Activated T-helper 1 cell treated with anti-CD3 and anti-CD28 coated beads, Interleukin-12 subunit alpha, Interleukin-12 subunit beta, Interleukin-2, Interleukin-4 antibody, amounts not matched to agents 30 ng/mL and 10 ng/mL and 1 ng/mL, durations not matched to agents 14 hours and 24 hours and 36 hours (primary cell): ENCODE measurements at regions not wholly inside any gene's neighbourhood (a gene's known extent, or its start where the extent isn't known, plus 50 kb on each side); places are given as distances from the start of the nearest gene placed in this dataset.
"Not testable (repeated sequence)": the region's sequence is repeated elsewhere in the genome, so short reads cannot be mapped to it uniquely, and the experiment has no call there.

ENCODE experiments used
- DNase-seq: peaks from one replicate; pipeline ENCODE4 v3.0.0; 2021; ENCODE audit warnings: low spot score
- H3K27ac Mint-ChIP-seq: one replicate; pipeline ENCODE4 v1.8.0; 2021; ENCODE audit warnings: mild to moderate bottlenecking, mixed read lengths
- H3K27me3 Mint-ChIP-seq: one replicate; pipeline ENCODE4 v1.8.0; 2022; ENCODE audit warnings: mild to moderate bottlenecking, moderate library complexity, mixed read lengths; ENCODE audit not compliant: insufficient read depth
- H3K36me3 Mint-ChIP-seq: one replicate; pipeline ENCODE4 v1.8.0; 2021; ENCODE audit warnings: low read depth, mixed read lengths
- H3K4me1 Mint-ChIP-seq: one replicate; pipeline ENCODE4 v1.8.0; 2021; ENCODE audit warnings: low read depth, mixed read lengths
- H3K4me3 Mint-ChIP-seq: one replicate; pipeline ENCODE4 v1.8.0; 2021; ENCODE audit warnings: mild to moderate bottlenecking, moderate library complexity, mixed read lengths
- H3K9me3 Mint-ChIP-seq: one replicate; pipeline ENCODE4 v1.8.0; 2021; ENCODE audit warnings: mixed read lengths
- intact Hi-C: fragments of 100-400 bp; cut with micrococcal nuclease; formaldehyde crosslinking; loops from one replicate; pipeline ENCODE4 v1.15.1; 2024

DNA sequence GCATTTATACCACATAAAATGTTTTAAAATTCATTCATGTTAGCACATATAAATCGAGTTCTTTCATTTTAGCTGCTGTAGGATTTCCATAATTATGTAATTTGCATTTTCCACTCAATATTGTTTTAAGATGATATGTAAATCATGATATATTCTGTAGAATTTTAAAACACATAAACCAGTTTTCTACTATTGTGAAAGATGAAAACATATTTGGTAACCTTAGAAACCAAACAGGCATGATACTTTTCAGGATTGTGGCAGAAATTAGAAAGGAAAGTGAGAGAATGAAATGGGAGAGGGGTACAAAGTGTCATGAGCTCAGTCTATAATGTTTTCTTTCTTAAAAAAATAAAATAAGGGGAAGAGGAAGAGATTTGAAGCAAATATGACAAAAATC lies 269.3 kb downstream of the PPP1R3A start:
- H3K4me3 Mint-ChIP-seq, result no peak overlapping the region
- DNase-seq, result no peak
- no peaks in the 10 kb centered on the region for H3K9me3 Mint-ChIP-seq
- H3K27me3 Mint-ChIP-seq, result no peaks in the 10 kb centered on the region
- intact Hi-C loops, result no loop called here
- H3K36me3 Mint-ChIP-seq, result no peaks in the 10 kb centered on the region
- H3K4me1 Mint-ChIP-seq, result no peaks in the 10 kb centered on the region
- no peak overlapping the region for H3K27ac Mint-ChIP-seq

GRCh38 chr7:113639221-113639620 lies 279.6 kb downstream of the PPP1R3A start:
- H3K9me3 Mint-ChIP-seq, result no peaks in the 10 kb centered on the region
- H3K4me1 Mint-ChIP-seq, result no peaks in the 10 kb centered on the region
- no peaks in the 10 kb centered on the region for H3K36me3 Mint-ChIP-seq
- intact Hi-C loops, result no loop called here
- H3K27ac Mint-ChIP-seq, result no peak overlapping the region
- H3K4me3 Mint-ChIP-seq, result no peak overlapping the region
- no peak for DNase-seq
- H3K27me3 Mint-ChIP-seq, result no peaks in the 10 kb centered on the region

GRCh38 chr7:113636727-113637421 lies 281.9 kb downstream of the PPP1R3A start:
- intact Hi-C loops, result no loop called here
- Mint-ChIP-seq H3K4me1 (no peaks in the 10 kb centered on the region), H3K4me3 (no peak overlapping the region), H3K36me3 (no peaks in the 10 kb centered on the region), H3K27ac (no peak overlapping the region), H3K27me3 (no peaks in the 10 kb centered on the region), H3K9me3 (no peaks in the 10 kb centered on the region)
- no peak for DNase-seq

GRCh38 chr7:113635492-113635891 lies 283.3 kb downstream of the PPP1R3A start:
- no peaks in the 10 kb centered on the region for H3K4me1 Mint-ChIP-seq
- H3K36me3 Mint-ChIP-seq, result no peaks in the 10 kb centered on the region
- no peaks in the 10 kb centered on the region for H3K27me3 Mint-ChIP-seq
- no peak overlapping the region for H3K4me3 Mint-ChIP-seq
- no peak overlapping the region for H3K27ac Mint-ChIP-seq
- no peaks in the 10 kb centered on the region for H3K9me3 Mint-ChIP-seq
- intact Hi-C loops, result no loop called here
- DNase-seq, result no peak

DNA sequence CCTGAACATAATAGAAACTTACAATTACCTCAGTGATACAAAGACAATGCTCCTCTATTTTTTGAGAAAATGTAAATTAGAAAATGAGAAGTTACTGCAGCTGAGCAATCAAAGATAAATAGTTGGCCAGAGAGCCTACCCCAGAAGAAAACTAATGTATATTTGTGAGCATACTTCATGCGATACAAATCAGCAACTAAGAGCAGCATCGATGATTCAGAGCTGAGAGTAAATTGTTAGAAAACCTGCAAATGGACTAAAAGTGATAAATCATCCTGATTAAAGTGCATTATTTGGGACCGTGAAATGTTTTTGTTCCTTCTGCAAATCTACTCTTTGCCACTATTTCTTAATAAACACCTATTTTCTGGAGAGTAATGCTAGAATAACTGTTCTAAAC lies 285.7 kb downstream of the PPP1R3A start:
- no peak for DNase-seq
- Mint-ChIP-seq H3K27me3 (no peaks in the 10 kb centered on the region), H3K27ac (no peak overlapping the region), H3K36me3 (no peaks in the 10 kb centered on the region), H3K4me3 (no peak overlapping the region), H3K9me3 (no peaks in the 10 kb centered on the region), H3K4me1 (no peaks in the 10 kb centered on the region)
- intact Hi-C loops, result no loop called here

DNA sequence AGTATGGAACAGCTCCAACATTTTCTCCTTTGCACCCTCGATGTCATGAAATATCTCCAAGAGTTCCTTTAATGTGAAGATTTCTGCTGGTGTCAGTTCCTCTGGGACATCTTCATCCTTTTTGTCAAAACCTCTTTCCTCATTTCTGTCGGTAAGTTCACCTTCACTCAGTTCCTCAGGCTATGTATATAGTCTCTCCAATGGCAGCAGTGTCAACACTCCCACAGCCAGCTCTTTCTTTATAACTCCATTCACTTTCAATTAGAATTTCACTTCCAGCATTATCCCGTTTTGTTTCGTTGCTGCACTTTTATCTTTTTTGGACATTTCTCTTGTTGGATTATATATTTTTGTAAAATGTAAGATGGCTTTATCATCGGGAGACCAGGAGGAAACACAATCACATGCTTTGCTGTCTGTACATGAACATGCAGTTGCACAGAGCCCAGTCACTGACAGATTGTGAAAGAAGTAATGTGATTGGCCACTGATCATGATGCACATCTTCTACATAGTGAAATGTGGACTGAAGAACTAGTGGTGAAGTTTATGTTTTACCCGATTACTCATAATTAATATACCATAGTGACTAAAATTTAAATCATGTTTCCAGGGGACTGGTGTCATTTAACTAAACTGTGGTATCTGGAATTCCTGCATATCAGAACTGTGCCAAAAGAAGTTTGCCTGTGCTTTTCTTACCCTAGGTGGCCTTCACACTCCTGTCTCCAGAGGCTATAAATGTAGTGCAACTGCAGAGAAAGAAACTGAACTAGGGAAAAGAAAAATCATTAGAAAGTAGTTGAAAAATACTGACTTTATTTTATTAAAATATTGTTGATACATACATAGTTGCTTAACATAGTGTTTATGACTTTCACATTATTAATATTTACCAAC lies 289.6 kb downstream of the PPP1R3A start:
- Mint-ChIP-seq H3K4me1 (no peaks in the 10 kb centered on the region), H3K9me3 (no peaks in the 10 kb centered on the region), H3K27ac (no peak overlapping the region), H3K36me3 (no peaks in the 10 kb centered on the region), H3K27me3 (no peaks in the 10 kb centered on the region), H3K4me3 (no peak overlapping the region)
- intact Hi-C loops, result no loop called here
- no peak for DNase-seq

DNA sequence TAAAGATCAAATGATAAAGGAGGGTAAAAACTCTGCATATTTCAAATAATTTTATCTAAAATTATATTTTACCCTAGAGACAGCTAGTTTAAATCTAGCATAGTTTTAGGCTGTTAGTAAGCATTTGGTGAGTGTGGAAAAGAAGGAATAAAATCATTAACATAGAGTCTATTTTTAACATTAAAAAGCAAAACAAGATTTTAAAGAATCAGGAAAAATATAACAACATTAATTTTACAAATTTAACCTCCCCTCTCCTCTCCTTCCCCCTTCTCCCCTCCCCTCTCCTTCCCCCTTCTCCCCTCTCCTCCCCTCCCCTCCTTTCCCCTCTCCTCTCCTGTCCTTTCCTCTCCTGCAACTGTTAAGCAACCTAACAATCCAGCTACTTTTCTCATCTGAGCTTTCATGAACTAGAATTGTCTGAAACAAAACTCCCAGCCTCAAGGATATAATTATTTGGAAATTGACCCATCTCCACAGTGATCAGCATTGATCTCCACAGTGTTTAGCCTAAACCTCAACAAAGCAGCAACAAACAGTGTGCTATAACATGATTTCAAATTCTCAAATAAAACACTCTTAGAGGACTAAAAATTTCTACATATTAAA lies 293.2 kb downstream of the PPP1R3A start:
- H3K4me3 Mint-ChIP-seq, result no peak overlapping the region
- intact Hi-C loops, result no loop called here
- no peak overlapping the region for H3K27ac Mint-ChIP-seq

GRCh38 chr7:113622796-113623195 lies 296.0 kb downstream of the PPP1R3A start:
- Mint-ChIP-seq H3K4me3 (no peak overlapping the region), H3K27me3 (no peaks in the 10 kb centered on the region), H3K4me1 (no peaks in the 10 kb centered on the region), H3K36me3 (no peaks in the 10 kb centered on the region), H3K27ac (no peak overlapping the region), H3K9me3 (peaks cover 8% of the 10 kb centered on the region)
- no peak for DNase-seq
- intact Hi-C loops, result no loop called here

More for the DNA sequence above, 293.2 kb downstream of the PPP1R3A start:
- H3K4me1 Mint-ChIP-seq, result no peaks in the 10 kb centered on the region
- DNase-seq, result no peak
- H3K27me3 Mint-ChIP-seq, result no peaks in the 10 kb centered on the region
- H3K36me3 Mint-ChIP-seq, result no peaks in the 10 kb centered on the region
- H3K9me3 Mint-ChIP-seq, result peaks cover 3% of the 10 kb centered on the region

DNA sequence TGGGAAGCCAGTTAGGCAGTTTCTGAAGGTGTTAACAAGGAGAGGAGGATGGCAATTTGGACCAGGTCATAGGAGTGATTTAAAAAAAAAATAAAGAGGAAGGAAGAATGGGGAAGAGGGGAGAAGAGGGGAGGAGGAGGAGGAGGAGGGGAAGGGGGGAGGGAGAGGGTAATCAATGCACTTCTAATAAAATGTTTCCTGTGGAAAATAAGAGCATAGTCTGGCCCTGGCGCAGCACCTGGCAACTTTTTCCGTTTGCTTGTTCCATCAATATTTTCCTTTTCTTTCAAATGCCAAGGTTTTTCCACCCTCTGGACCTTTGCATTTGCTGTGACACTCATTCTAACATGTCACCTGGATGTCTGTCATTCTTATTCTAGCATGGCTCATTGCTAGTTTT lies 308.2 kb downstream of the PPP1R3A start:
- H3K4me1 Mint-ChIP-seq, result no peaks in the 10 kb centered on the region
- H3K9me3 Mint-ChIP-seq, result no peaks in the 10 kb centered on the region
- H3K4me3 Mint-ChIP-seq, result no peak overlapping the region
- H3K27me3 Mint-ChIP-seq, result no peaks in the 10 kb centered on the region
- H3K27ac Mint-ChIP-seq, result no peak overlapping the region
- no peak for DNase-seq
- H3K36me3 Mint-ChIP-seq, result no peaks in the 10 kb centered on the region
- intact Hi-C loops, result no loop called here

DNA sequence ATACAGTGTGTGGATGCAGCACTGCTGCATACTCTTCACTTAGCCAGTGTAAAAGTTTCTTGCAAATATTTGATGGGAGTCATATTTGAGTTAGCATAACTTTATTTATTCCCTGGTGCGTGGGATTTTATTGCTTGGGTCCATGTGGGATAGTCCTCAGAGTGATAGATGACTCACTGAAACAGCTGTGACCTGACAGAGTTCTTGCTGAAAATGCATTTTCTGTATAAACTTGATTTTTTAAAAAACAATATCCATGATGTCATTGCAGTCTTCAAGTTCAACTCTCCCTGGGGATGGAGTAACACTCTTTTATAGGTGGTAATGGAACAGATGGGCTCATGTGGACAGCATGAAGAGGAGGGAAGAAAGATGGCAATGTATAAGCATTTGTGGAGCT lies 310.0 kb downstream of the PPP1R3A start:
- Mint-ChIP-seq H3K27ac (no peak overlapping the region), H3K4me3 (no peak overlapping the region), H3K9me3 (no peaks in the 10 kb centered on the region), H3K36me3 (no peaks in the 10 kb centered on the region), H3K4me1 (no peaks in the 10 kb centered on the region), H3K27me3 (no peaks in the 10 kb centered on the region)
- no peak for DNase-seq
- intact Hi-C loops, result no loop called here

DNA sequence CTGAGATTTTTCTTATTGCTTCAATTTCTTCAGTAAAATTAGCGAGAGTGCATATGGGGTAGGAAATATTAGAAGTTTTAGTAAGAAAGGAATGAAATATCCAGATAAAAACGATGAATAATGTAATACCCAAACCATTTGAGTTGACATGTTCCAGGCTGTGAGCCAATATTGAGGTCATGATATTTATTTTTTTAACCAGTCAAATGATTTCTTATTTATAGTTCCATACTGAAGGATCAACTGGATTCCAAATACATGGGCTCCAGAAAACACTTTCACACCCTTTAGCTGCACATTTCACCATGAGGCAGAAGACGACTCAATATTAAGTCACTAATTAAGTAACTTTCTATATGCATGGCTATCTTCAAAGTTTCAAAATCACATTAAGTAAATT lies 312.5 kb downstream of the PPP1R3A start:
- intact Hi-C loops, result no loop called here

GRCh38 chr7:113600428-113600827 lies 318.4 kb downstream of the PPP1R3A start:
- intact Hi-C loops, DNase-seq, H3K9me3 Mint-ChIP-seq, H3K4me3 Mint-ChIP-seq, H3K27me3 Mint-ChIP-seq, H3K36me3 Mint-ChIP-seq, H3K4me1 Mint-ChIP-seq, H3K27ac Mint-ChIP-seq: not testable (repeated sequence)

More for the DNA sequence above, 312.5 kb downstream of the PPP1R3A start:
- no peaks in the 10 kb centered on the region for H3K4me1 Mint-ChIP-seq
- no peaks in the 10 kb centered on the region for H3K36me3 Mint-ChIP-seq
- no peak overlapping the region for H3K27ac Mint-ChIP-seq
- no peaks in the 10 kb centered on the region for H3K9me3 Mint-ChIP-seq
- no peak overlapping the region for H3K4me3 Mint-ChIP-seq
- no peak for DNase-seq
- no peaks in the 10 kb centered on the region for H3K27me3 Mint-ChIP-seq

- not testable (repeated sequence) for H3K27ac Mint-ChIP-seq, DNase-seq
These were observed 325.4 kb downstream of the PPP1R3A start for GRCh38 chr7:113593455-113593854.

More at GRCh38 chr7:113593455-113593854, 325.4 kb downstream of the PPP1R3A start:
- H3K4me3 Mint-ChIP-seq, H3K36me3 Mint-ChIP-seq, intact Hi-C loops, H3K27me3 Mint-ChIP-seq, H3K4me1 Mint-ChIP-seq, H3K9me3 Mint-ChIP-seq: not testable (repeated sequence)
